ENCODE measurements at regions not wholly inside any gene's neighbourhood (a gene's known extent, or its start where the extent isn't known, plus 50 kb on each side); places are given as distances from the start of the nearest gene placed in this dataset.
"Not testable (repeated sequence)": the region's sequence is repeated elsewhere in the genome, so short reads cannot be mapped to it uniquely, and the experiment has no call there.

DNA sequence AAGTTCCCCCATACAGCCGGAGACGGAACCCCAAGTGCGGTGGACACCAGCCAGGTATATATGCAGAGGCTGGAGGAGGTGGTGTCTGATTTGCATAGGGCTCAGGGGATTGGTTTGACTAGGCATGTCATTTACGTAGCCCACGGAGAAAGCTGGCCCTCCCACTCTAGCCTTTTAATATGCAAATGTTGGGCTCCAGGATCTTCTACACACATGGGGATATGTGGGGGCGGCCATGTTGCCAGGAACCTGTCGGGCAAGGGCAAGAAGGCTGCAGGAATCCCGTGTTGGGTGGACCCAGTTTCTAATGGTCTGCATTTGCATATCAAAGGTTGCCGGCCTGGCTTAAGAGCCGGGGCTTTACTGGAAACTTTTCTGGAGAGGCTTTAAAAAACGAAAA is 57.4 kb downstream of the FTHL17 start:
- DNase-seq = not testable (repeated sequence)

DNA sequence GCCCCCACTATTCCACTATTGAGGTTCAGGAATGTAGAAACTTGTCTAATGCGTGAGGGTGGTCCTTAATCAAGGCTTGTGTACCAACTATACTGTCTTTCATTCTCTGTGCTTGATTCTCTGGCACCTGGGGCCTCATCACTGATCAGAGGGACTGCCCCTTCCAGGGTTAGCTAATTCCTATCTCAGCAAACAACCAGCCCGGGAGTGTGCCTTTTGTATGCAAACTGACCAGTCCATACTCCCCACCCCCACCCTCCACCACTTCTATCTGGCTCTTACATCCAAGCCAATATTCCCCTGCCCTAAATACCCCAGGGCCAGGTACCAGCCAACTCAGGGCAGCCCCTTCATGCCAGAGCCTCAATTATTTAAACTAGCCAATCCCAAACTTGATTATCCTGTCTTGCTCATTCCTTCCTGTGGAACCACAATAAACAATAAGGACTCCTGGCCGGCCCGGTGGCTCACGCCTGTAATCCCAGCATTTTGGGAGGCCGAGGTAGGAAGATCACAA is 59.3 kb downstream of the FTHL17 start:
- DNase-seq = no peak

DNA sequence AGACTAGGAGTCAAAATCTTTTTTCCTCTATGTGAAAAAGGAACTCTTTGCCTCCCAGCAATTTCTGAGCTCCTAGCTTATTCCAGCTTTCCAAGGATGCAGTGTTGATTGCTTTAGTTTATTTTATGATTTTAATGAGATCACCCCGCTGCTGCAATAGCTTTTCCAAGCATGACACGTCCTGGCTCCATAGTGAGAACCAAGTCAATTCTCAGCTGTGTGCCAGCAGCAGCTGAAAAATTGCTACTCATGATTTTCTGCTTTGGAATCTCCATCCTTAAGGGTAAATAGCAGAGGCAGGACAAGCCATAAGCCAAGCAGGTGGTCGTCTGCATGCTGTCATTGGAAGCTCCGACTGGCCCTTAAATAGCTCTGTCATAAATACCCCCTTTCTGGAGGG is 64.5 kb downstream of the FTHL17 start:
- DNase-seq = no peak

DNA sequence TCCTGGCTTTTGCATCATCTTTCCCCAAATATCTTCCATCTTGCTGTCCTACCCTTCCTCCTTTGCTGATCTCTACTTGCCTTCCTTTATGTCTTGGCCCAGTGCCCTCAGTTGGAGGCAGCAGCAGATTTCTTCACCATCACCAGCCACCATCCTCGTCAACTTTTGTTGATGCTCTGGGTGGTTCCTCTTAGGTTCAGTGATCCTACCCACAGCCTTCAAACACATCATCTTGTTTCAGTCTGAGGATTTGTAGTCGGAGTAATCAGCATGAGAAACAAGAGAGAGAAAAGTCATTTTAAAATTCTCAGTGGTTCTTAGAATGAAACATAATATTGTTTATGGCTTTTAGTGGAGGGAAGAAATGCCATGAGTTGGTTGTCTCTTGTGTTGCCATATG is 65.8 kb downstream of the FTHL17 start:
- no peak for DNase-seq

DNA sequence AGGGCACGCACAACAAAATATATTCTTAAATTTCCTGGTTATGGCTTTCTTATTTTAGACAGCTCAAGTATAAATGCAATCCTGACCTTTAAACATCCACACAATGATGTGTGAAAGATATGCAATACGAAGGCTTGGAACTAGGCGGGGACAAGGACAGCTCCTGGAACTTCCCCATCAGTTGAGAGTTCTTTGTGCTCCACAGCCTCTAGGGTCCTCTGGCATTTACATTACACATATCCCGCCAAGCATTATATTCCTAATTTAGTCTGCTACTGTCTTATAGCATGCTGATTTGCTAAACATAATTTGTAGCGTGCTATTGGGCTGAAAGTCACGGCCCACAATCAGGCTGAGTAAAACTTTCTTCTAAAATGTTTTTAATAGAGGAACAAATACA is 74.4 kb downstream of the FTHL17 start:
- DNase-seq = no peak

DNA sequence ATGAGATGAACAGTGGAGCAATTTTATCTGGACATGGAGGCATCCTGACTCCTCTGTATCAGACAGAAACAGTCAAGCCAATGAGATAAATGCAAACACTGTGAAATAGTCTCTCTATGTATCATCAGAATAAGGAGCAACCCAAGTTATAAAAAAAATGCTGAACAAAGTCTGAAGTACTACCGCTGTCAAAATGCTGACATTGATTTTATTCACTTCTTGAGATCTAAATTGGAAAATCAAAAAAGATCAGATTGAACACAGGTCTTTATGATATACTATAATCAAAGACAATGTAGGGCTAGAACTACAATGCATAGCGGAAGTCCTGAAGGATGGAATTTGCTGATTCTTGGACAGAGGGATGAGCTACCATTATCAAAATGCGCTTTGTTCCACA is 76.1 kb downstream of the FTHL17 start:
- no peak for DNase-seq

DNA sequence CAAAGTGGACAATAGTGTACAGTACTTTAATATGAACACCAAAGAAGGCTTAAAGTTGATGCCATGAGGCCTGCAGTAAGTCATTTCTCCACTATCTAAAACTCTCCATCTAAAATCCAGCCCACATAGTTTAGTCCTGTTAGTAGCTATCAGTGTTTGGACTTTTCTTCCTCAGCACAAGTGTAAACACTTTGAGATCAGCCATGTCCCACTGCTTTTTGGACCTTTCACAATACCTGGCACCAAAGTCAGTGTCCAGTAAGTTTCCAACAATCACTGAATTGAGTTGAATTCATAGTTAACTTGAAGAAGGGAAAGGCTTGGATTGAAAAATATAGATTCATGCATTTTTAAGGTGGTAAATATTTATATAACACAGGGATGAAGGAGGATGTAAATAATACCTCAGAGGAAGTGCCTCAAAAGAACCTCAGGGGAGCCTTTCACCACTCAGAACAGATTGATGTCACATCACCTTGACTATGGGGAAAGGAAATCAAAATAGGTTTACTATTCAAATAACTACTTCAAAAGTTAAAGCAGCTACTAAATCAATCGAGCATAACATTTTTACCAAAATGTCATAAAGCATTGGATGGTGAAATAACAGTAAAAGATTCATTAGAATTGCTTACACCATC is 76.7 kb downstream of the FTHL17 start:
- no peak for DNase-seq

DNA sequence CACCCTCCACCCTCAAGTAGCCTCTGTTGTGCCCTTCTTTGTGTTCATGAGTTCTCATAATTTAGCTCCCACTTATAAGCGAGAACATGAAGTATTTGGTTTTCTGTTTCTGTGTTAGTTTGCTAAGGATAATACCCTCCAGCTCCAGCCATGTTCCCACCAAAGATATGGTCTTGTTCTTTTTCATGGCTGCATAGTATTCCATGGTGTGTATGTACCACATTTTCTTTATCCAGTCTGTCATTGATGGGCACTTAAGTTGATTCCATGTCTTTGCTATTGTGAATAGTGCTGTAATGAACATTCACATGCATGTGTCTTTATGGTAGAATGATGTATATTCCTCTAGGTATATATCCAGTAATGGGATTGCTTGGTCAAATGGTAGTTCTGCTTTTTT is 77.8 kb downstream of the FTHL17 start:
- not testable (repeated sequence) for DNase-seq

DNA sequence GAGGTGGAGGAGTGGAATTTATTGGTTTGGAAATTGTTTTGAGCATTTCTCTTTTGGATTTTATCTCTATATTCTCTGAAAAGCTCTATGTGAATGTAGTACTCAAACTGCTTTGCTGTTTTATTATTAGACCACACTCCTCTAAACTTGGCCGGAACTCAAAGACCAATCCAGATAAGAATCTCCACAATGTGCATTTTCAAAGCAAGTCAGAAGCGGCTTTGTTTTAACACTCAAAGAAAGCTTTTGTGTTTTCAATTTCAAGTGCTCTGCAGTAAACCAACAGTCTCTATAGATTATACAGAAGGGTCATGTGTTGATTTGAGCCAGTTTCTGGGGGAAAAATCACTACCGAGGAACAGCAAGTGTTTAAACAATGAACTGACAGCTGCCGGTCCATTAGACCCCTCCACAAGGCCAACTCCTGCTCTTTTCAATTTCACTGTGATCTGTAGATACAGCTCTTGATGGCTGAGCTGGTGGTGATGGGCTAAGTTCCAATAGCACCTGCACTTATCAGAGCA is 79.4 kb downstream of the FTHL17 start:
- no peak for DNase-seq

DNA sequence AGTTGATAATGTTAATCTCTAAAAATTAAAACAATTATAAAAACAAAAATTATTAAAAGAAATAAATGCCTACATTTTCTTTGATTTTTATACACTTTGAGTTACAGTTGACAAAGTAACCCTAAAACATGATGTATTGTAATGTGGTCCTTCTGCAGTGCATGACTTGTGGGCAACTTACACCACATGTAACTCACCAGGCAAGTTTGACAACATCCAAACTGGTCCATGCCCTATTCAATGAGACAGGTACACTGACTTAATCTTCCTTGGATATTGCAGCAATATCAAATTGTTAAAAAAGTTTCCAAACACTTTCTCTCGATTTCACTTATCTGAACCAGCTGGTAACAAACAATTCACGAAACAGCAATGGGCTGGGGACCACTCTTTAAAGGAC is 81.5 kb downstream of the FTHL17 start:
- no peak for DNase-seq

DNA sequence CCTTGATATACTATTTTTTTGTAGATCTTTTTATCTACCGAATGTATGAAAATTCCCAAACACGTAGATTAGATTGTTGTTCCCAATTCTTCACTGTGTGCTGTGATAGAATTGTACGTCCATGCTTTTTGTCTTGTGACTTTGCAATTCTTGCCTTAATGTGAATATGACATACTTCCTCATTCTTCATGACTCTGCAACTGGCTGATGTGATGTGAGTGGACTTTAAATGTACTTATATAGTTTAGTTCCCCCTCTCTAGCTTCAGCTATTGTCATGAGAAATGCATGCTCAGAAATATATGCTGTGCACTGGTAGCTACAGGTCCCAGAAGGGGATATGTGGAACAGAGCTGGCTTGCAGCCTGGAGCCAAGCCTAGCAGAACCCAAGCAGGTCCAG is 89.4 kb downstream of the FTHL17 start:
- DNase-seq = no peak

DNA sequence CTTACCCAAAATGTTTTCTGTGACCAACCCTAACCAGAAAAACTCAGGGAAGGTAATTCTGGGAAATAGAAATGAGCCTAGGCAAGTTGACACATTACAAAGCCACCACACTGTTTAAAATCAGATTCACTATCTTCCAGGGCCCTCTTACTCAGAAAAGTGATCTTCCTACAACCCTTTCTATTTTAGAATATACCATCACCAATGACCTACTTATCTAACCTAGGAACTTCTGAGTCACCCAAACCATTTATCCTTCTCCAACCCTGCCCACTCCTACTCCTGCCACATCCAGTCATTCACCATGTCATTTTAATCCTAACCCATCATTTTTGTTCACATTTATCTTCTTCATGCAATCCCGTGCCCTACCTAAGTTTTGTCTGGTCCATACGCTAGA is 89.9 kb downstream of the FTHL17 start:
- DNase-seq = no peak

DNA sequence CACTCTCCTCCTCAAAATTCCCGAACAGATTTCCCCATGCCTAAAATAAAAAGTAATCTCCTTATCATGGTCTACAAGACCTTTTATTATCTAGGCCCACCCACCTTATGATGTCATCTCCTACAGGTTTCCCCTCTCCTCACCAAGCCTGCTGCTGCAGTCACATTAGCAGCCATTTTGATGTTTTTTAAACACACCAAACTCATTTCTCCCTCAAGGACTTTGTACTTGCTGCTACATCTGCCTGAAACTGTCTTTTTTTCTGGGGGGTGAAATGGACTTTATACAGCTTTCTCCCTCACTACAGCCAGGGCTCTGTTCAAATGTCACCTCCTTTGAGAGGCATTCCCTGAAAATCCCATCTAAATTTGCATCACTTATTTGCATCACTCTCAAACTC is 90.2 kb upstream of the TAB3 start:
- DNase-seq = no peak

DNA sequence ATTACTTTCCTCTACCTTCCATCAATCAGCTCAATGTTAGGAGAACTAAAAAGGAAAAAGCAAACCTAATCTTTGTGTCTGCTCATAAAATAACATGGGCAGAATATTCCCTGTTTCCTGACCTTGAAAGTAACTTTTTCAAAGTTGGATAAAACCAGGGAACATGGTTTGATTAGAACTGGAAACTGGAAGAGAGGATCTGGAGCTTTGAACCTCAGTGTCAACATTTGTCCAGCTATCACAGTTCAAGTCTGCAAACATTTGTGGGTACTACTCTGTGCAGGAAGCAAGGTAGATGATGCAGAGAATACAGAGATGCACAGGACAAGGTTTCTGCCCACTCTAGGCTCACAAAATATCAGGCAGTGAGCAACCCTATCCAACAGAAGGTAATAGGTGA is 86.4 kb upstream of the TAB3 start:
- no peak for DNase-seq

DNA sequence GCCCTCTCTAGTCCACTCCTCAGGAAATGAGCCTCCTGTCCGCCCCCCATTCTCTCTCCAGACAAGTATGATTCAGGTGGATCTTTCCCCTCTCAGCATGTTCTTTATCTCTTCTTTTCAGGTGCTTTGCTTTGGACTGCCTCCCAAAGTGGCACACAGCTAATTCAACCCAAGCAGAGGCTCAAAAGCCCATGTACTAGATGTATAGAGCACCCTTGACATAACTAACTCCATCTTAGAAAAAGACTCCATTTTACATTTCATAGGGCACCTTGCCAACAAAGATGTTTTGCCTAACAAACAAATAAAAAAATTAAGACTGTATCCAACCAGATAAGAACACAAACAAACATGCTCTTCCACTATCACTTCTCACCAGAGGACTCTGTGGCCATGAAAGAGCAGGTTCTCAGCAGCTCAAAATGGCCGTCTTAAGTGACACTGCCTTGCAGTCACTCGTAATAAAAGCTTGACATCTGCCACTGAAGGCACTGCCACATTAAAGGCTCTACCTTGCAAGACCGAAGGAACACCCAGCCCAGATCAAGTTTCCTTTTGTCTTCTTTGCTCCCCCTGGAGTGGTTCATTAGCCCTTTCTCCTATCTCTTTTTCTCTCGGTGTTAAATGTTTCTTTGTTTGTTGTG is 84.9 kb upstream of the TAB3 start:
- DNase-seq = no peak

DNA sequence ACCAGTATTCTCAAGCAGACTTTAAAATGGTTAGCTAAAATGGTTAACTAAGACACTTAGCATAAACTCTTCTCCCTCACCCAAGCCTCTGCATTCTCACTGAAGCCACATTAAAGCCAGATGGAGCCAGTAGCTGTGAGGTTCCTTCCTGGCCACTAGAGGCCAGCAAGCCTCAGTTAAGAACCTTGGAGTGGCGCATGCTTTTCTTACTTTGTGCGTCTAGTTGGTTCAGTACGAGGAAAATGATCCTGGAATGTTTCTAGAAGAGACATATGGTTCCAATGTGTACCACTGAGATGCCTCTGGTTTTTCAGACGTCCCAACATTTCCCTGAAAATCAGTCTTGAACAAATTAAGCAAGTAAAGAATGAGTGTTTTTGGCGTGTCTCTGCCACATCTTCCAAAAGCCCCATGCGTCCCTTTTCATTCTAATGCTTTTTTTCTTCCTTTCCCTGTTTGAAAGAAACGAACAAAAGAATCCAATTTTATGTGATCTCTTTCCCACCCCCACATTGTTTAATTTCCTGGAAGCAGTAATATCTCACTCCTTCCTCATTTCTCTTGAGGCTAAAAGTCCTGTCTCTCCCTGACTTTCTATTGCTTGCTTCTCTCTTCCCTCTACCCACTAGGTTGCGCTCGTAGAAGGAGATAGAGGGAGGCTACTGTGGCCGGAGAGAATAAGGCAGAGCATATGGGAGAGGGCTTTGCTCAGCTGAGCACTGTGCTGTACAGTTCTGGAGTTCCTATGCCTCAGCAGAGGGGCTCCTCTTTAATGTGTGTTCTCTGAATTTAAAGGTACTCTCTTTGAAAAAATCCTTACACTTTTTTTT is 82.9 kb upstream of the TAB3 start:
- DNase-seq = peak; percentile 0 to 3

DNA sequence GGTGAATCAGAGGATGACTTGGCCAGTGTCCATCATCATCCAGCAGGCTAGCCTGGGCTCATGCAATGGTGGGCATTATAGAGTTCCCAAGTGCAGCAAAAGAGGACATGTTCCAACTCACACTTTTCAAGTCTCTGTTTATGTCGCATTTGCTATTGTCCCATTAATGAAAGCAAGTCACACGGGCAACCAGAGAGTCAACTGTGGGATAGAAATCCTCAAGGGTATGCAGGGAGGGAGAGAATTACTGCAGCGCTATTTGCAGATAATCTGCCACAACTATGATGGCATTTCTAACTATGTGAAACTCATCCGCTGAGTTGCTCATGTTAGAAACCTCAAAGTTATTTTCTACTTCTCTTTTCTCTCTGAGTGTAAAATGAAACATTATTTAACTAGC is 78.5 kb upstream of the TAB3 start:
- no peak for DNase-seq

DNA sequence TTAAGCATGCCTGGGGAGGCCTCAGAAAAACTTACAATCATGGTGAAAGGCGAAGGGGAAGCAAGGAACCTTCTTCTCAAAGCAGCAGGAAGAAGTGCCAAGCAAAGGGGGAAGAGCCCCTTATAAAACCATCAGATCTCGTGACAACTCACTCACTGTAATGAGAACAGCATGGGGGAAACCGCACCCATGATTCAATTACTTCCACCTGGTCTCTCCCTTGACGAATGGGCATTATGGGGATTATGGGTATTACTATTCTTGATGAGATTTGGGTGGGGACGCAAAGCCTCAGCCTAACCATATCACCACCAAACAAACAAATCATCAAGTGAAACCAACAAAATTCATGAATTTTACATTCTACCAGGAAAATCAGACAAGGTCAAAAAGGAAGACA is 76.7 kb upstream of the TAB3 start:
- DNase-seq = no peak

DNA sequence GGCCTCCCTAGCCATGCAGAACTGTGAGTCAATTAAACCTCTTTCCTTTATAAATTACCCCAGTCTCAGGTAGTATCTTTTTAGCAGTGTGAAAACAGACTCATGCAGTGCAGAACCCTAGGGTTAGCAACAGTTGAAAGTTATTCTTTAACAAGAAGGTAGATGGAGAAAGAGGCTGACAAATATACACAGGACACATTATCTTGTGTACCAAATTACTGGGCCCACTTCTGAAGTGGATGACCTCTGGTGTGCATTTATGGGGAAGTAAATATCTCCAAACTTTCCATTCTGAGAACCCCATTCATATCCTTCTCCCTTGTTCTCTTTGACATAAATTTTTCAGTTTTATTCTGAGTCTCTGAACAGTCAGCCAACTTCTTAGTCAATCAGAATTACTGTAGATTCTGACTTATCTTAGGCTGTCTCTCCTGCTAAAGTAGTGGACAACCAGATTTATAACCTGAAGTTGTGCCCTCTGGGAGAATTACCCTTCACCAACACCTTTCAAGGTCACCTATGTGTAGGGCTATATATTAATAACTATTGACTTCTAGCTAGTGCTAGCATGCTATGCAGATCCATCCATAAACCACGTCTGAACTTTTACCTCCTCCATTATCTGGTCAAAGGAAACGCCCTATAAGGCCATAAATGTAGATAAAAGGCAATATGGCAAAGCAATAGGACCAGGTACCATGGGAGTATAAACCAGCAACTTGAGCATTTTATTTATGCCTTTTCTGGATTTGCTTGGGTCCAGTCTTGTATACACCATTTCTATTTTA is 72.5 kb upstream of the TAB3 start:
- DNase-seq = no peak

DNA sequence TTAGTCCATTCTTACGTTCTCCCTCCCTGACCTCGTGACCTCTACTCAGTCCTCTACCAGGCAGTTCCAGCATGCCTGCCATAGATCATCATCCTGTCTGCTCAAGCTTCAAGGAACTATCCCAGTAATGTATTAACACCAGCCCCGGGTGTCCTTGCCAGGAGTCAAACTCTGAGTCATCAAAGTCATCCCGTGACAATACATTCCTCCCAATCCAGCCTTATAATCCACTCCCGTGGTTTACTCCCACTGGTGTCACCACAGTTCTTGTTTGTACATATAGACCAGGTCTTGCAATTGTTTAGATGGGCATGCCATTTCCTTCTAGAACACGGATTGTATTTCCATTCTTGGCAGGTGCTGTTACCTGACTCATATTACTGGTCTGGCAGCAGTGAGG is 68.7 kb upstream of the TAB3 start:
- DNase-seq = no peak

DNA sequence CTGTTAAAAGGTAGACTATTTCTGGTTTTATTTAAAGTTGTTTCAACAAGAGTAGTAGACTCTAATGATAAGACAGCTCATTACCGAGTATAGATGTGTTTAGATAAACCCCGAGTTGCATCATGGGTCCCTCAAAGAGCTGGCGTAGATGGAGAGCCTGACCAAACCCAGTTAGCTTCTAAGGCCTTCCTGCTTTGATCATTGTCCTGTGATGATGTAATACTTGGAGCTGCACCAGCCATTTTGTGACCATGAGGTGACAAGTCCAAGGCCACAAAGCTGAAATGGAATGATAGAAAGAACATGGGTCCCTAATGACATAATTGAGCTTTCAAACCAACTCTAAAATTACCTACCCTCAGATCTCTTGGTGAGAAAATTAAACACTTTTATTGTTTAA is 66.6 kb upstream of the TAB3 start:
- DNase-seq = no peak

DNA sequence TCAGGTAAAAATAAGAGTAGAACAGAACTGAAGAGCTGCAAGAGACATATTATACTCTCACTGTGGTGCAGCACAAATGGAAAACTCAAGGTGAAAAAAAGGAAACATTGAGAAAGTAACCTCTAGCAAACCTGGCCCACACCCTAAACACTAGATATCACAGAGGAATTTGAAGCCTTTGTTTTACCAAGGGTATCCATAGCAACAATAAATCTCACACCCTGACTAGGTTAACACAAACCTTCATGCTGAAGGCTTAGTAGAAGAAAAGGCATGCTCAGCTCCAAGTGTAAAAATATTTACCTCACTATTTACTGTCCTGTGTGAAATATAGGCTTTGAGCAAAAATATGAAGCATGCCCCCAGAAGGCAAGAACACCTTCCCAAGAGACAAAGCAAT is 61.9 kb upstream of the TAB3 start:
- no peak for DNase-seq

DNA sequence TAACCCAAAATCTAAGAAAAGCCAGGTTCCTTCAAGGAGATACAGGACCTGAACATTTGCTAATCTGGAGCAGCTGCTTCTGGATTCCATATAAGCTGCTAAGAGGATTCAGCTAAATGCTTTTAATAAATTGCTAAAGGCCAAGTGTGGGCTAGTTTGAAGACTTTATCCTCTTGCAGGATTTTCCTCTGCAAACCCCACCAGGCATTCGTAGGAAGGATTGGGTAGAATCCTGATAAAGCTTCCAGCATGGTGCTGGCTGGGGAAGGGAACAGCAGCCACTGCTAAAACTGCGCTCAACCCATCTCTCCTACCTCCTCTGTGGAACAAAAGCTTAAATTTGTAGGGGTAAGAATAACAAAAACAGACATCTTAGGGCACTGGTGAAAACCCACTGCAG is 61.3 kb upstream of the TAB3 start:
- DNase-seq = no peak
